Left hindlimb (tissue), 1 donor: ENCODE measurements at regions not wholly inside any gene's neighbourhood (a gene's known extent, or its start where the extent isn't known, plus 50 kb on each side); places are given as distances from the start of the nearest gene placed in this dataset.

Source experiments
- DNase-seq: peaks from one replicate; pipeline ENCODE4 v3.0.0-alpha.2; 2018

DNA sequence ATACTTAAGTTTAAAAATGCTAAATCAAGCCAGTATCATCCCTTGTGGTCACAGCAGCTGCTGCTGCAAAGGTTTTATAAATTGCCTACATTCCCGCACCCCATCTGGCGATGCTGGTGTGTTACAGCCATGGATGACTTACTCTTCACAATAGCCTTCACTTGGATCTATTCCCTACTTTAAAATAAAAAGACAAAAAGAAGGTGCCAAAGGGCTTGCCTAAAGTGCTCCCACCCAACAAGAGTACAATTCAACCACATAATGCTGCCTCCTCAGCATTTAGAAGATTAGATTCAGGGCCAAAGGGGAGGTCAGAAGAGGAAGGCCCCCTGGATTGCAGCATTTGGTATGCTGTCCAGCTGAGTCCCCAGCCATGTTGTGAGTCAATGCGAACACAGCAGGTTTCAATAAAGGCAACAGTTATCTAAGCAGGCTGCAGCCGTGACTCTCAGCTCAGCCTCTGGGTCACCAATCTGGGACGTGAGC, 176.1 kb downstream of the DAD1 start:
- DNase-seq: peak; percentile 45

DNA sequence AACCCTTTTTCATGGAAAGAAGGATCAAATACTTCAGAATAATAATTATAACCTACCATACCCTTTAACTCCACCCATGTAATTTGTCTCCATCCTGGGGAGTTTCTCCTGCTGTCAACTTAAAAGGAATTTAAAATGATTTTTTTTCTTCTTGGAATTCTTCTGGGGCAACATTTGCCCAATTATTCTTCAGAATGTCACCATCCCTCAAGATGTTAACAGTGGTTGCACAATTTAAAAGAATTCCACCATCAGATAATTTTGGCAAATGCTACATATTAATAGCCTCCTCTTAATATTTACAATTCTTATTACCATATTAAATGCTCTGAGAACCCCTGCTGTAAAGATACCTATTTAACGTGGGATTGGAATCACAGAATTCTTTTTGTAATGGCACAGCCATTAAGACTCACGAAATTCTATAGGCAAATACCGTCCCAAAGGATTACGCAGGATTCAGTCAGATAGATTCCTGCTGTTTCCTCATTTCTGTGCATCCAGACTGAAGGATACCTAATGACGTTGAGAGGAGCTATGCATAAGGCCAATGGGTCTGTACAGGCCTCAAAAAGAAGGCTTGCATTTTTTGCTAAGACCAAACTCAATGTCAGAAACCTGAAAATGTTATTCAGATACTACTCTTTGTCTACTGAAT, 177.5 kb downstream of the DAD1 start:
- no peak for DNase-seq

DNA sequence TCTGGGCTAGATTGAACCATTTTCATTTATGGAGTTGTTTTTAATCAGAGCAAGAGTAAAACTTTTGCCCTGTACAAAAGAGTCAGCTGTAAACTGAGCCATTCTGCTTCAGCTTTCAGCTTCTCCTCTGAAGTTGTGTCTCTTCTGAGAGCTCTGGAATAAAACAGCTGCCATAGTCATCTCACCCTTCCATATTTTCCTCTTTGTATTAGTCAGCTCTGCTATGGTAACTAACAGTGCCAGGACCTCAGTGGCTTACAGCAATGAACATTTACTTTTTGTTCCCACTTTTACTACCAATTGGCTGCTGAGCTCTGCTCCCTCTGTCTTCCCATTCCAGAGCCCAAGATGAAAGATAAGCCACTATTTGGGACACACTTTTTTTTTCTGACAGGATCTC, 178.5 kb downstream of the DAD1 start:
- no peak for DNase-seq

DNA sequence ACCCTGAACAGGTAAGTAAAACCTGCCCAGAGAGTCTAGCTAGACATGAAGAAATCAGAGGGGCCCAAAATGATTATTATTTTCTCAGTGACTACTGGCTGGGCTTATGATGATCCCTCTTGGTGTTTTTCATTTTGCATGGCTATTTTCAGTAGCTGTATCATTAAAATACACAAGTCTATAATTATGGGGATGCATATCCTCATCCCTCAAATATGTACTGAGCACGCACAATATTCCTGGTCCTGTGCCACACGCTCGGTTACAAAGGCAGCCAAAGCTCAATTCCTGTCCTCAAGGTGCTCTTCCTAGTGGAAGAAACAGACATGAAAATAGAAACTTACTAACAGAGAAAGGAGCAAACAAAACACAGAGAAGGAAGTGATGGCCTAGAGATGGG, 180.0 kb downstream of the DAD1 start:
- peak; percentile 48 for DNase-seq

DNA sequence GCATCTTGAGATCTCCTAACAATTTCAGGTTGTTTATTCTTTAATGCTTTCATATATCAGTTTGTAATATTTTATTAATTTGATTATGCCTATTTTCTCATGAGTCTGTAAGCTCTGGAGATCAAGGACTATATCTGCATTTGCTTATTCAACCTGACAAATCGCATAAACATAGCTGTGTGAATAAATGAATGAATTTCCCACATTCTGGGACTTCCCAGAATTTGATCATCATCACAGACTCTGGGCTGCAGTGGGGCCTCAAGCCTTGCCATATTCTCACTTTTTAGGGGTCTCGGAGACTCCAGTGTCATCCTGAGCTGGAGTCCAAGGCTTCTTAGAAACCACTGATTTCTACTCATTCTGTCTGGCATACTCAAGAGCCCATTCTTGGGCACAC, 180.5 kb downstream of the DAD1 start:
- DNase-seq: no peak

DNA sequence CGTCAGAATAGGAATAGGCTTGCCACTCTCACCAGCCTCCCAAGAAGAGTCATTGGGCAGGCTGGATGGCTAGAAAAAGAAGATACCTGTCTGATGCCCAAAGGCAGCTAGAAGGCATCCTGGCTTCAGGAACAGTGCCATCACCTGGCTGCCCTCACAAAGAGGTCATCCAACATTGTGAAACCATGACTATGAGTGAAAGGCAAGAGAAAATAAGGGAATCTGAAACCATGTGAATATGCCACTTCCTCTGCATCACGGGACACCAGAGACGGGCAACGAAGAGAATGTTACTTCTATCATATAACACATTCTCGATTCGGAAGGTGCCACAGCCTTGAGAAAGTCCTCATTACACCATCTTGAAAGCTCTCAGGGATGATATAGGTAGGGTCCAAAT, 182.0 kb downstream of the DAD1 start:
- DNase-seq: no peak

DNA sequence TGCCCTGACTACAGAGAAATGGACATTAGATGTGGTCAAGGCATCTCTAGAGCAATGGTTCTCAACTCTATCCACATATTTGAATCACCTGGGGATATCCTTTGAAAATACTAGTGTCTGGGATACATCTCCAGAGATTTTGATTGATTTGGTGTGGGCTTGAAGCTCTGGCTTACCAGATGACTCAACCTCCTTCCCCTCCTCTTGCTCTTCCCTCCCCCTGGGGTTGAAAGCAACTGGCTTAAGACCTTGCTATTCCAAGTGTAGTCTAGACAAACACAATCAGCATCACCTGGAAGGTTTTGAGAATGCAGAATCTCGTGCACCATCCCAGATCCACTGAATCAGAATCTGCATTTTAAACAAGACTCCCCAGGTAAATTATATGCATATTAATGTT, 183.8 kb downstream of the DAD1 start:
- no peak for DNase-seq

DNA sequence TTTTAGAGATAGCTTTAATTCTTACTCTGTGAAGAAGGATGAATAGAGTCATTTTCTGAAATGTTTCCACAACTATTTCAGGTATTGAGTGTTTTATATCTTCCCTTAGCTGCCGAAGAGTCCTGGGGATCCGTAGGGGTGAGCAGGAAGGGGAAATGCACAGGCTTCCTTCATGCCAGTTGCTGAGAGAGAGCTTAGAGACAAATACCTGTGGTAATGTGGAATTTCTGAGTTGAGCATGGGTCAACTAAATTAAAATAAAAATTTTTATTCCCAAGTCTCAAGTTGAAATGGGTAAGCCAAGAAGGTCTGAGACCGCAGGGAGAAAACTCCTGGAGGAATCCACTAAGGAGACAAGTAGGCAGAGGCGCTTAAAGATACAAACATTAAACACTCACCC, 185.7 kb downstream of the DAD1 start:
- no peak for DNase-seq

DNA sequence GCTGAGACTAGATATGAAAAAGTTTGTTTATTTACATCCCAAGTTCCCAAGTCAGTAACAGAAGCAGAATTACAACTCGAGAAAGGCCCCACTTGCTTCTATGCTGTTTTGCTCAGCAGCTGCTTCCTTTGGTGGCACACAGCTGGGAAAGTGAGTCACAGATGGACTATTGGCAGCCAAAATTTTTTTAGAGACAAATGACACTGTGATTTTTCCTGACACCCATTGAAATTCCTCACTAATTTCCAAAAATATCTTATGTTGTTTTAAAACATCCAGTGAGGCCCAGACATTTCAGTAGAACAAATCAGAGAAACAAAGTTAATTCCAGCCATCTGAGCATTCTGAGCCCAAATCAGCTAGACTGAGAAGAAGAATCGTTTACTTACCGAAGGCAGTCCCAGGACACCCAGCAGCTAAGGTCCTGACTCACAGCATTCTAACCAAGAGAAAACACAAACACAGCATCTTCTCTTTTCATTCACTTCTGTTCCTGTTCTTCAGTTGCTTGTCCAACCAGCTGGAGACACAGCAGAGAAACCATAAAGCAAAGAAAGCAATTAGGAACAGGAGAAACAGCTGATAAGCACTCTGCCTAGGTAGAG, 188.3 kb downstream of the DAD1 start:
- DNase-seq: no peak

DNA sequence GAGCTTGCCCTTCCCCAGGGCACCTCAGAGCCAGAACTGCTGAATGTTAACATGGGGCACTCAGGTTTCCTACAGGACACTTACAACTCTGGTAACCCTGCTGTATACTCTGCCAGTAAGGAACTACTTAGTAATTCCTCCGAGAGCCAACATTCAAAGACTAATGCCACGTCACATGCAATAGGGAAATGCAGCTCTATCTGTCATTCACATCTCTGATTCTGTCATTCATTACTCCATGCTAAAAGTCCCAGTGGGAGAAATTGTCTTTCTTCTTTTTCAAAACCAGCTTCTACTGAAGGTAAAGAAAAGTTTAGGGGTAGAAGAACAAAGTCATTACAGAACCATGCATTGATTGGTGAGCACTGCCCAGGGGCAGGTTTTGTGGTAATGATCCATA, 189.2 kb downstream of the DAD1 start:
- no peak for DNase-seq

DNA sequence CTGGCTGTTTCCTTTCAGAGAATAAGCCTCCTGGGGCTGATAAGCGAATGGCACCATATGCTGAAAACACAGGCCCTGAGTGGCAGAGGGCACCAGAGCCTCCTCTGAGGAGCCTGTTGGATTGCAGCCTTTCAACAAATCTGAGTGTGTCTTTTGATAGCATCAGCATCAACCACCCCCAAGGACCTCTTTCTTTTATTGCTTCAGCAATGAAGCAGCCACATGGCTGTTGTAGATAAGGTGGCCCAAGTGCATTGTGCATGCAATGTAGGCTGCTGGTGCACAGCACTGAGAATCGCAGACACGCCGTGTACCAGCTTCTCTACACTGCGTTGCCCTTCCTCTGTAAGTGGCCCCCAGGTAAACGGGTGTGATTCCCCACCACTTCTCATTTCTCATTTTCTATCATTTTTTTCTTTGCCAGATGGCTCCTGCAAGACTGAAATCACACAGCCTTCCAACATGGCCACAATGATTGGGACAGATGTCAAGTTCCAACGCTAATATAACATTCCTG, 191.7 kb downstream of the DAD1 start:
- no peak for DNase-seq

DNA sequence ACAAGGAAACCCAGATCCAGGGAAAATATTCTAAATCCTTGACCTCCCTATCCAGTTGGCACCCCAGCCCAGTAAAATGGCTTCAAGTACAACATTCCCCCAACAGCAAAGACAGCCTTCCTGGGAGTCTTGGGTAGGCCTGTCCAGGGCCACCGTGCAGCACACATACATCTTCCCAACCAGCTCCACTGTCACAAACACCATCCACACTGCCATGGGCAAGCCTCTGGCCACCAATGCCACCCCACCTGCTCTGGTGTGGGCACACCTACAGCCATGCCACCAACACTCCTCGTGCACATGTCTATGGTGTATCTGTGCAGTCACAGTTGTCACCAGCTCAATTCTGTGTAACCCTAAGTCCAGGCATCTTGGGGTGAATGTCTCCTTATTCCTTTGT, 193.2 kb downstream of the DAD1 start:
- DNase-seq: no peak

DNA sequence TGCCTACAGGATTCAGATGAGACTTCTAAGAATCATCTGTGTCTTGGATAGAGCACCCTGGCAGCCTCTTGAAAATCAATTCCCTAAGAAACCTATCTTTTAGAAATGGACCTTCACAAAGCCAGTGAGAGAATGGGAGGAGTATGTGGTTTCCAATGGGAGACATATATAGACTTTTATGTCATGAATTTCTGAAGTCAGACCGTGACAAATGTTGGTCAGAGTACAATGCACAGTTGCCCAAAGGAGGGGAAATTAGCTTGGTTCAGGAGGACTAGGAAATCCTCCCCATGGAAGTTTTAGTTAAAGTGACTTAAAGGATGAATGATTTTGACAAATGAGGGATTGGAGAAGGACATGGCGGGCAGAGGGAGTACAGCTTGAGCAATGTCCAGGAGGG, 194.4 kb downstream of the DAD1 start:
- DNase-seq: no peak

DNA sequence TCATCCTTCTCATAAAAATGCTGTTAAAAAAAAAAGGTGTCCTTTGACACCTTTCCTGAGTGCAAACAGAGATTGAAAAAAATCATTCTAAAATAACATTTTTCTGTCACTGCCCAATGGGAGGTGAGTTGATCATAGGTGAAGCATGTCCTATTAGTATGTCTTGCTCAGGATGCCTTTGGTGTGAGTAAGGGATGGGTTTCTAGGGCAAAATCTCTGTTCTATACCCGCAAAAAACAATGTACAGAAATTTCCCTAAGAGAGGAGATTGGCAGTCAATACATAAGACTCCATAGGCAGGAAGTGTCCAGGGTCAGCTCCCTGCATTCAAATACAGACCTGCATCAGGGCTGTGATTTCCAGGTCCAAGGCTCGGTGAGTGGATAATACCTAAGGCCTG, 195.2 kb downstream of the DAD1 start:
- no peak for DNase-seq

DNA sequence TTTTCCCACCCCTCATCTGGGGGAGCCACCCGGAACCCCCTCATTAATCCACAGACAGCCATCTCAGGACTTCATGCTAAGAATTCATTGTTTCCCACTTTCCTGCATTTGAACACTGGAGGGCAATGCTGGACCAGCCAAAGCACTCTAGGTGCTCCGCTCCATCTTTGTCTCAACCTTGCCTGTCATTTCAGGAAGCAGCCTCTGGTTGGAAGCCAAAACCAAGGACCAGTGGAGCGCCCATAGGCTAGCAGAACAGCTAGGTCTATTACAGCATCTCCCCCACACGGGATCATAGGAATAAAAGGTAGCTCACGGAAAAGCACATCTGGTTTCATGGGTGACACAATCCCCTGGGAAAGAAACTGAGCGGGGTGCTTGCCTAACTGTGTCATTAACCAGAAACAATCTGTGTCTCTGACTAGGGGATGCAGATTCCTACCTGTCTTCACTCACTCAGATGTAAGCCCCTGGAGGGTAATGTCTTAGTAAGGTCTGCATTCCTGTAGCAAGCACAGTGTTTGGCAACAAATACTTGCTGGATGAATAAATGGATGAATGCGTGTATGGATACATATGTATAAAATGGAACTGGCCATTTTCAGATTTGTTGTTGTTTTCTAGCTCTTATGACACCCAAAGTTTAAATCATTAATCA, 197.0 kb downstream of the DAD1 start:
- DNase-seq: peak; percentile 69

DNA sequence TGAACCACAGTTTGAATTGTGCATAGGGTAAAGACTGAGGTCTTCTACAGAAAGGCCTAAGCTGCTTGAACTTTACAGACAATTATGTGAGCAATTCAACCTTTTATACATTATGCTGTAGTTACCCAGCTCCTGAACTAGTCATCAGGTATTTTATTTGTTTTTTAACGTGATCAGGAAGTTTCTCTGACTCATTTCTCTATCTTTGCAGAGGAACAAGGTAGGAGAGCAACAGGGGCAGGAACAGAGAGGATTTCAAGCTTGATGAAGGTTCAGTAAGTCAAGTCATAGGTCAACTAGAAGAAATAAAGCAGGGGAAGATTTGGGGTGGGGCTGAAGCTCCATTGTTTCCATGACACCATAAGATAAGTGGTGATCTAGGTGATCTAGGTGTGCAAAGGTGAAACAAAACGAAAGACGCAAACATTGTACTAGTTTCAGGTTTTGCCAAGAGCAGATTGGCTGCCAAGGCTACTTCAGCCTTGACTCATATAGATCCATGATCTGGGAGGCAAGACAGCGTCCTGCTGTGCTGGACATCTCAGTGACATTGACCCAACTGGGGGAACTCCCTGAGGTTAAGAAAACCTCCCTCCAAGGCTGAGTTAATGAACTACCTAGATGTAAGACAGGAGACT, 198.1 kb downstream of the DAD1 start:
- no peak for DNase-seq

DNA sequence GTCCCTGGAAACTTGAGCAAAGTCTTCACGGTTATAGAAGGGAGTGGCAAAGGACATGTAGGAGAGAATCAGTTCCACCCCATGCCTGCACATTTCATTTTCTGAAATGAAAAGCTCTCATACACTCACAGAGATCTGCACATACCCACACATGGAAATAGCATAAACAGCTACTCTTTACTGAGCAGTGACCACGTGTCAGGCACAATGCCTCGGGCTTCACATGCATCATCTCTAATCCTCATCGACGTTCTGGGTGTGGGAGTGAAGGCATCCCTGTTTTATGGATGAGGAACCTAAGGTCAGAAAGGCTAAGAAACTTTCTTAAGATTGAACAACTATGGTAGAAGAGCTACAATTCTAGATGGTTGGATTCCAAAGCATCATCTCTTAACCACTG, 198.8 kb downstream of the DAD1 start:
- DNase-seq: no peak

DNA sequence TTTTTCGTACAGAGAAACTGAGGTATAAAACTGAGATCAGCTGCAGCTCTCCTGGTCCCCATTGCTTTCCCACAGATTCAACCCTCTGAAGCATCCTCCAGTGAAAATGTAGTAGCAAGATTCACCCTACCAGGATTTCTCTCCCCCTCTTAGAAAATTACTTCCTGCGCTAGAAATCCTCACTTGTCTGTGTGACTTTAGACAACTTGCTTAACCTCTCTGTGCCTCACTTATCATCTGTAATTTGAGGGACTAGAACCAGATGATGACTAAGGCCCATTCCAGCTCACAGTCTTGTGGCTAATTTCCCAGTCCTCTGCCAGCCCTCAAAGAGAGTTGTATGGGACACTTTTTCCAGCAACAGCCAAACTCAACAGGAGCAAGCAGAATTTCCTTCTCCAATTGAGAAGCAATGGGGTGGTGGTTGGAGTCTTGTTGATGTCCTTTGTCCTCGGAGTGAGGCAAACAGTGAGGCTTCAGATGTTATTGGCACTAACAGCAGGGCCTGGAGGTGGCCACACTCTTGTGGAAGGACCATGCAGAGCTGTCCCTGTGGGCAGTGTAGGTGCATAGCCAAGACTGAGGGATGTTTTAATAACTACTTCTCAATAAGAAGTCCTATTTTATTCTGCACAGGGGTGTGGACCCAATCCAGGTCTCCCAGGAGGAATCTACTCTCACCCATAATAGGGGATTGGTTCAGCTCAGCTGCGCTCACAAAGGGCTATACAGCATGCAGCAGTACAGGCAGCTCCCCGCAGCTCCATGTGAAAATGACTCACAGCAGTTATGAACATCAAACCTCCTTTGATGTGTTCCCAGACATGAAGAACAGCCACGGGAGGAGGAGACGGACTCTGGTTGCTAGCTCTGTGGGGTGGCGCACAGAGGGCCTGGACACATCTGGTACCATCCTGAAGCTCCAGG, 200.1 kb downstream of the DAD1 start:
- peak; percentile 40 for DNase-seq

DNA sequence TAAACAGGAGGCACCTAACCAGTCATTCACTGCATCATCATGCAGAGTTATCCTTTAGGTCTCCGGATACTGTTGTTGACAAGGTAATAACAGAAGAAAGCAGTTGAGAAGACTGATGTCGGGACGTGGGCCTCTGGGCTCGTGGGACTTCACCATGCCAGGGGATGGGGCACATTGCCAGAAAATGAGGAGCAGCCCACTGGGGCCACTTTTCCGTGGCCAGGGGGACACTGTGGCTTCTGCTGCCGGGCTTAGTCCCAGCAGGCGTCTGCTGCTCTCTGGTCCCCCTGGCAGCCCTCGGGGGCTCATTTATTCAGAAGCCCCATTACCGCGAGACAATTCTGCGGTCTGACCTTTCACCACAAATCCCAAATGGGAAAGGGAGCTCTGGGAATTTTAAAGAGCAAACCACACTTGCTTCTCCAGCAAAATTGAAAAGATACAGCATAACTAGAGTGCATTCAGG, 201.2 kb downstream of the DAD1 start:
- peak; percentile 44 for DNase-seq

DNA sequence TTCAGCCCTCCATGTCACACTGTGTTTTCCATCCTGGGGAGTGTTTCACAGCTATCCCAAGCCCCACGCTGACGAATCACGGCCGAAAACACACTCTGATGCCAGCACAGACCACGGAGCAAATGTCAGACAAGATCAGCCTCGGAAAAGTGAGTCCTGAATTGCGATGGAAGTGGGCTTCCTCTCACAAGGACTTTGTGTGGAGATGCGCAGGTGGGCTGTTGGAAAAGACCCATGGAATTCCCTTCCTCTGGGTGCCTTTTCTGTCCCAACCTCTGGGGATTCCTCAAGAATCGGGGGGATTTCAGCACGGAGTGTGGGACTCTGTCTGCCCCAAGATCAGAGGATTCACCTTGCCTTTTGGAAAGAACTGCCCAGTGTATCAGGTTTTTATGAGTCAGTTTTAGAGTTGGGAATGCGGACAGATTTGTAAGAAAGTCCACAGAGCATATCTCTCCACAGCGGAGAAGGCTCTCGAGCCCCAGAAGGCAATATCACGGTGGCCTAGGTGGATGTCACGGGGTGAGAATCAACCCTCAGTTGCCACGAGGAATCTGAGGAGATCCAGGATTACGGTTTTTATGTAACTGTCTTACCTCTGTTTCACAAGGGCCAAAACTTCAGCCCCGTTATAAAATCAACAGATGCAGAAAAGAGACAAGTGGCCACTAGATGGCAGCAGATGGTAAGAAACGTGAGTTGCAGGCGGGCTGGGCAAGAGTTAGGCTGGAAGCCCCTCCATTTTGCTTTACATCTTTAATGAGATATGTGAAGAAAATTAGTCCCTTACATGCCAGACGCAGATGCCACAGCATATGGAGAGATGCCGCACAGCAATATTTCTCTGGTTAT, 201.9 kb downstream of the DAD1 start:
- peak; percentile 78 for DNase-seq

DNA sequence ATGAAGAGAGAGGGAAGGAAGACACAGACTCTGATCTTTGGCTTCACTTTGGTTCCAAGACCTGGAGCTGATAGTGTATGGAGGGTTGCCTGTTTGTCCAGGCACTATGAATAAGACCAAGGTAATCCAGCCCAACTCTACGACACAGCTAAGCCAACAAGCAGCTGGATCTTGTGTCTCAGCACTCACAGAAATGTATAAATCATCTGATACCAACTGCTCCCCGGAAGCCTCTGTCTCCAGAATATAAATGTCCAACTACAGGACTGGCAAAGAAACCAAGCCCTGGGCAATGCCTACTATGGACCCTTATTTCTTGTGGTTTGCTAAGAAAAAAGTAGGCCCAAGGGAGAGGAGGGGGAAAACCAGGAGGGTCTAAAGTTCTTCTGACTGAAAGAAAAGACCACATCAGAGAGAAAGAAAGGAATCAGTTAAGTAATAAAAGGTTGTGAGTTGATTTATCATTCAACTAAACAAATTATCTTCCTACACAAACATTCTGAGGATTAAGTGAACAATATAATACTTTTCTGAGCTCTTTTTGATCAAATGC, 204.0 kb downstream of the DAD1 start:
- no peak for DNase-seq
